ENCODE measurements at regions not wholly inside any gene's neighbourhood (a gene's known extent, or its start where the extent isn't known, plus 50 kb on each side); places are given as distances from the start of the nearest gene placed in this dataset.

- DNase-seq (ENCODE audit: low spot score), result no peak
Measured at GRCh38 chr6:77403424-77403823, 59.9 kb downstream of the HTR1B start.

- DNase-seq (ENCODE audit: low spot score), result no peak
Measured at GRCh38 chr6:77401231-77401630, 62.1 kb downstream of the HTR1B start.

- no peak for DNase-seq (ENCODE audit: low spot score)
Measured at GRCh38 chr6:77397561-77397960, 65.7 kb downstream of the HTR1B start.

GRCh38 chr6:77389402-77389801, 73.9 kb downstream of the HTR1B start:
- no peak for DNase-seq (ENCODE audit: low spot score)

GRCh38 chr6:77383026-77383425, 80.3 kb downstream of the HTR1B start:
- DNase-seq (ENCODE audit: low spot score), result no peak

GRCh38 chr6:77373955-77374354, 89.3 kb downstream of the HTR1B start:
- DNase-seq (ENCODE audit: low spot score), result no peak

GRCh38 chr6:77371748-77372147, 91.5 kb downstream of the HTR1B start:
- DNase-seq (ENCODE audit: low spot score), result no peak

- DNase-seq (ENCODE audit: low spot score), result peak; percentile 55
Measured at GRCh38 chr6:77368660-77369313, 94.5 kb downstream of the HTR1B start.

GRCh38 chr6:77366798-77367197, 96.5 kb downstream of the HTR1B start:
- DNase-seq (ENCODE audit: low spot score), result no peak

GRCh38 chr6:77363702-77364101, 99.6 kb downstream of the HTR1B start:
- DNase-seq (ENCODE audit: low spot score), result no peak

- DNase-seq (ENCODE audit: low spot score), result no peak
Measured at GRCh38 chr6:77362055-77362454, 101.2 kb downstream of the HTR1B start.

GRCh38 chr6:77361018-77361417, 102.3 kb downstream of the HTR1B start:
- no peak for DNase-seq (ENCODE audit: low spot score)

- DNase-seq (ENCODE audit: low spot score), result no peak
Measured at GRCh38 chr6:77356821-77357220, 106.5 kb downstream of the HTR1B start.

- no peak for DNase-seq (ENCODE audit: low spot score)
Measured at GRCh38 chr6:77354581-77354980, 108.7 kb downstream of the HTR1B start.

GRCh38 chr6:77353129-77353528, 110.2 kb downstream of the HTR1B start:
- no peak for DNase-seq (ENCODE audit: low spot score)

GRCh38 chr6:77341058-77341986, 122.0 kb downstream of the HTR1B start:
- DNase-seq (ENCODE audit: low spot score), result no peak

- DNase-seq (ENCODE audit: low spot score), result no peak
Measured at GRCh38 chr6:77340331-77340730, 123.0 kb downstream of the HTR1B start.

GRCh38 chr6:77339926-77340325, 123.4 kb downstream of the HTR1B start:
- DNase-seq (ENCODE audit: low spot score), result no peak

GRCh38 chr6:77337392-77337791, 125.9 kb downstream of the HTR1B start:
- DNase-seq (ENCODE audit: low spot score), result no peak

GRCh38 chr6:77334093-77334492, 129.2 kb downstream of the HTR1B start:
- DNase-seq (ENCODE audit: low spot score), result no peak

- no peak for DNase-seq (ENCODE audit: low spot score)
Measured at GRCh38 chr6:77332915-77333623, 130.2 kb downstream of the HTR1B start.

- no peak for DNase-seq (ENCODE audit: low spot score)
Measured at GRCh38 chr6:77326711-77327110, 136.6 kb downstream of the HTR1B start.

GRCh38 chr6:77326029-77326428, 137.3 kb downstream of the HTR1B start:
- DNase-seq (ENCODE audit: low spot score), result no peak

Data from H4 (cell line).